HCT116 (cell line): ENCODE measurements at regions not wholly inside any gene's neighbourhood (a gene's known extent, or its start where the extent isn't known, plus 50 kb on each side); places are given as distances from the start of the nearest gene placed in this dataset.

Experiments
- ATAC-seq: fragments of 200-7000 bp; cut with Tn5 transposase; 2 replicates; pipeline ENCODE4 v1.9.1; 2020; ENCODE audit warnings: mild to moderate bottlenecking, moderate library complexity
- BruUV-seq: library from RNA; stranded (reverse); fragments of 400-500 nt; replicated peaks from 2 replicates; lab custom pipeline; 2021; lab: Mats Ljungman, UMichigan
- CTCF ChIA-PET: fragments of 300-600 bp; sonication (Branson Sonifier 250); formaldehyde crosslinking; loops from one replicate; lab custom pipeline; 2021; ENCODE audit warnings: antibody characterized with exemption; lab: Charles Lee
- POLR2A ChIA-PET: fragments of 300-600, 350-600 bp; sonication (Branson Sonifier 250); formaldehyde crosslinking; loops from one replicate; lab custom pipeline; 2021; ENCODE audit warnings: antibody characterized with exemption; lab: Charles Lee
- RAD21 ChIA-PET, 2 experiments: fragments of 300-600 bp; sonication (Branson Sonifier 250); formaldehyde crosslinking; loops; one replicate each; lab custom pipeline; 2023; ENCODE audit warnings: low total read pairs in 2 of 2; ENCODE audit not compliant: uncharacterized antibody in 2 of 2, unreplicated experiment in 2 of 2, low non-redundant PET in 1 of 2; lab: Charles Lee
- DNase-seq: peaks from one replicate; pipeline ENCODE4 v3.0.0-alpha.2; 2010; ENCODE audit warnings: low read depth, low spot score
- H2AFZ ChIP-seq: fragments of 200-600 bp; shearing (Covaris generic), sonication (generic); 2 replicates; pipeline ENCODE4 v1.6.1; 2017; ENCODE audit warnings: low read depth, mixed run types, mixed read lengths, antibody characterized with exemption, low read length; ENCODE audit not compliant: poor library complexity, severe bottlenecking
- H3K27ac ChIP-seq: 2 replicates; pipeline ENCODE4 v1.5.1; 2012; ENCODE audit warnings: low read depth, low read length
- H3K27me3 ChIP-seq: fragments of 200-600 bp; sonication (generic); 2 replicates; pipeline ENCODE4 v1.6.1; 2016; ENCODE audit warnings: mixed run types, low read length, mixed read lengths; ENCODE audit not compliant: insufficient read depth
- H3K36me3 ChIP-seq, 2 experiments: fragments of 200-500 bp in 1 of 2; fragments of 200-600 bp in 1 of 2; sonication (Bioruptor generic) in 1 of 2; sonication (generic) in 1 of 2; 2 replicates each; pipeline versions ENCODE4 v1.5.1 to v1.6.1; 2014 to 2016; ENCODE audit warnings: low read length in 2 of 2, inconsistent platforms in 1 of 2, mixed read lengths in 1 of 2, mixed run types in 1 of 2; ENCODE audit not compliant: insufficient read depth in 2 of 2, control insufficient read depth in 1 of 2
- H3K4me1 ChIP-seq, 2 experiments: fragments of 200-600 bp in 1 of 2; sonication (generic) in 1 of 2; 2 replicates each; pipeline versions ENCODE4 v1.5.1 to v1.6.1; 2012 to 2017; ENCODE audit warnings: low read length in 2 of 2, inconsistent platforms in 1 of 2, mild to moderate bottlenecking in 1 of 2, mixed read lengths in 1 of 2, mixed run types in 1 of 2, moderate library complexity in 1 of 2; ENCODE audit not compliant: insufficient read depth in 2 of 2, control insufficient read depth in 1 of 2
- H3K4me2 ChIP-seq: fragments of 200-600 bp; sonication (generic); 2 replicates; pipeline ENCODE4 v1.6.1; 2017; ENCODE audit warnings: mixed run types, low read length, mixed read lengths
- H3K4me3 ChIP-seq, 2 experiments: fragments of 200-600 bp in 1 of 2; sonication (generic) in 1 of 2; replicated peaks in 1 of 2; 2 replicates each; pipeline ENCODE4 v1.5.1; 2011 to 2016; ENCODE audit warnings: low read length in 2 of 2, control low read depth in 1 of 2, low read depth in 1 of 2, mild to moderate bottlenecking in 1 of 2, mixed read lengths in 1 of 2, mixed run types in 1 of 2
- H3K79me2 ChIP-seq: fragments of 200-600 bp; sonication (generic); 2 replicates; pipeline ENCODE4 v1.6.1; 2017; ENCODE audit warnings: mild to moderate bottlenecking, mixed run types, low read length, moderate library complexity, mixed read lengths; ENCODE audit not compliant: insufficient read depth
- H3K9ac ChIP-seq: fragments of 200-600 bp; sonication (generic); 2 replicates; pipeline ENCODE4 v1.6.1; 2016; ENCODE audit warnings: low read length, mixed read lengths
- H3K9me2 ChIP-seq: fragments of 200-600 bp; sonication (generic), shearing (Covaris generic); 2 replicates; pipeline ENCODE4 v1.6.1; 2017; ENCODE audit warnings: mixed run types, mild to moderate bottlenecking, moderate library complexity; ENCODE audit not compliant: insufficient read depth
- H3K9me3 ChIP-seq, 2 experiments: fragments of 200-500 bp in 1 of 2; fragments of 200-600 bp in 1 of 2; sonication (Bioruptor generic) in 1 of 2; sonication (generic) in 1 of 2; 2 replicates each; pipeline ENCODE4 v1.6.1; 2014 to 2017; ENCODE audit warnings: low read length in 2 of 2, mixed read lengths in 2 of 2, inconsistent platforms in 1 of 2, low read depth in 1 of 2, mild to moderate bottlenecking in 1 of 2, mixed run types in 1 of 2, moderate library complexity in 1 of 2; ENCODE audit not compliant: control insufficient read depth in 1 of 2, insufficient read depth in 1 of 2
- H4K20me1 ChIP-seq: fragments of 200-600 bp; sonication (generic), shearing (Covaris generic); 2 replicates; pipeline ENCODE4 v1.6.1; 2017; ENCODE audit warnings: mixed run types, mild to moderate bottlenecking, moderate library complexity; ENCODE audit not compliant: insufficient read depth
- CBX3 ChIP-seq: IDR thresholded peaks from 2 replicates; pipeline ENCODE4 v1.6.1; 2012; ENCODE audit warnings: low read depth
- CTCF ChIP-seq, 3 experiments: fragments of 200-600 bp in 1 of 3; sonication (generic) in 1 of 3; IDR thresholded peaks in 2 of 3; conservative IDR thresholded peaks in 1 of 3; 2 replicates each; pipeline ENCODE4 v1.5.1; 2012 to 2017; ENCODE audit warnings: low read depth in 2 of 3, low read length in 2 of 3, antibody characterized with exemption in 1 of 3, borderline replicate concordance in 1 of 3, control low read depth in 1 of 3, mild to moderate bottlenecking in 1 of 3, mixed read lengths in 1 of 3, mixed run types in 1 of 3, moderate library complexity in 1 of 3; ENCODE audit not compliant: insufficient read depth in 1 of 3
- EGR1 ChIP-seq: IDR thresholded peaks from 2 replicates; pipeline ENCODE4 v1.6.1; 2012; ENCODE audit warnings: low read depth
- ELF1 ChIP-seq: IDR thresholded peaks from 2 replicates; pipeline ENCODE4 v1.6.1; 2012; ENCODE audit warnings: low read depth, borderline replicate concordance
- JUND ChIP-seq: IDR thresholded peaks from 2 replicates; pipeline ENCODE4 v1.6.1; 2012
- MAX ChIP-seq: IDR thresholded peaks from 2 replicates; pipeline ENCODE4 v1.6.1; 2012
- POLR2A ChIP-seq: IDR thresholded peaks from 2 replicates; pipeline ENCODE4 v1.7.0; 2011; ENCODE audit warnings: borderline replicate concordance; ENCODE audit not compliant: insufficient read depth, insufficient read length; ENCODE audit errors: extremely low read depth
- POLR2AphosphoS5 ChIP-seq: IDR thresholded peaks from 2 replicates; pipeline ENCODE4 v1.6.1; 2011; ENCODE audit warnings: mild to moderate bottlenecking, low read depth, low read length, moderate library complexity
- SIN3A ChIP-seq: IDR thresholded peaks from 2 replicates; pipeline ENCODE4 v1.6.1; 2012; ENCODE audit warnings: low read depth
- TCF7L2 ChIP-seq: IDR thresholded peaks from 2 replicates; pipeline ENCODE4 v1.7.0; 2011; ENCODE audit warnings: borderline replicate concordance, inconsistent platforms; ENCODE audit not compliant: insufficient read depth, insufficient read length; ENCODE audit errors: extremely low read depth
- ZNF274 ChIP-seq: fragments of 200-500 bp; sonication (Bioruptor generic); IDR thresholded peaks from 2 replicates; pipeline ENCODE4 v1.6.1; 2014; ENCODE audit warnings: mild to moderate bottlenecking, low read depth, low read length, inconsistent platforms
- intact Hi-C: fragments of 100-400 bp; cut with micrococcal nuclease; formaldehyde crosslinking; loops from 2 replicates; pipeline ENCODE4 v1.10.0; 2022
- TF ChIP-seq, protein P1 (sequence below): IDR thresholded peaks from 2 replicates; pipeline ENCODE4 v1.6.1; 2011; ENCODE audit warnings: mild to moderate bottlenecking, low read length, moderate library complexity; ENCODE audit not compliant: insufficient replicate concordance; ENCODE audit errors: extremely low read depth
- TF ChIP-seq, protein P2 (sequence below): IDR thresholded peaks from 2 replicates; pipeline ENCODE4 v1.6.1; 2012; ENCODE audit warnings: low read depth

DNA sequence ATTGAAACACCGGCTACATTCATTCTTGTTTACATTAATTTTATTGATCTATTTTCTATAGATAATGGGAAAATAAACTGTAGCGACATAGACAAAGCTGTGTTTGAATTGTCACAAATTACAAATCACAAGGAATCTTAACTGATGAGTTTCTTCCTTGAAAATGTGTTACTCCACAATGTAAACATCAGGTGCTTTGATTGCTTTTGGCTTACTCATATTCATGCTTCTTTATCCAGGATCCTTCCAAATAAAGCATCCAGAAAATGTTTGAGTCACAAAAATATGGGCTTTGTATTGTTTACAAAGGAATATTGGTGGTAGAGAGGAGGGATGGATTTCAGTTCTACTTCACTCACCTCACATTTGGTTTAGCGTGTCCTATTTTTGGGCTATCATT, 64.0 kb downstream of the BMP2 start:
- no peak overlapping the region for H2AFZ ChIP-seq
- POLR2A ChIA-PET, result no interaction called here
- peaks cover 0 to 3% of the 10 kb centered on the region in 2 experiments; a peak in 1 of 4 replicates for H3K9me3 ChIP-seq
- no peak overlapping the region for H3K4me3 ChIP-seq
- H3K79me2 ChIP-seq, result no peaks in the 10 kb centered on the region
- H3K9me2 ChIP-seq, result no peaks in the 10 kb centered on the region
- intact Hi-C loops, result no loop called here
- no TSS peak for BruUV-seq
- RAD21 ChIA-PET, result no interaction called here
- H4K20me1 ChIP-seq, result no peaks in the 10 kb centered on the region
- H3K36me3 ChIP-seq, result no peaks in the 10 kb centered on the region
- no peaks in the 10 kb centered on the region for H3K27me3 ChIP-seq
- no peaks in the 10 kb centered on the region for H3K4me1 ChIP-seq
- H3K4me2 ChIP-seq, result no peak overlapping the region
- no peak overlapping the region for H3K9ac ChIP-seq
- no peak overlapping the region for H3K27ac ChIP-seq
- CTCF ChIA-PET, result no interaction called here
- ATAC-seq (no peak), DNase-seq (no peak)
- TF ChIP-seq POLR2AphosphoS5 (no peak), CTCF (IDR thresholded peaks at IDR 0.05 in 2 of 3, conservative IDR thresholded peaks at IDR 0.05 in 1 of 3; ENCODE audit: borderline replicate concordance in 1 of 3, insufficient read depth in 1 of 3, low read depth in 2 of 3, low read length in 2 of 3) (no peak), TCF7L2 (no peak), CBX3 (no peak), POLR2A (no peak), ZNF274 (no peak), JUND (no peak), EGR1 (no peak), MAX (no peak), ELF1 (no peak), SIN3A (no peak)
- TF ChIP-seq, protein P1, sequence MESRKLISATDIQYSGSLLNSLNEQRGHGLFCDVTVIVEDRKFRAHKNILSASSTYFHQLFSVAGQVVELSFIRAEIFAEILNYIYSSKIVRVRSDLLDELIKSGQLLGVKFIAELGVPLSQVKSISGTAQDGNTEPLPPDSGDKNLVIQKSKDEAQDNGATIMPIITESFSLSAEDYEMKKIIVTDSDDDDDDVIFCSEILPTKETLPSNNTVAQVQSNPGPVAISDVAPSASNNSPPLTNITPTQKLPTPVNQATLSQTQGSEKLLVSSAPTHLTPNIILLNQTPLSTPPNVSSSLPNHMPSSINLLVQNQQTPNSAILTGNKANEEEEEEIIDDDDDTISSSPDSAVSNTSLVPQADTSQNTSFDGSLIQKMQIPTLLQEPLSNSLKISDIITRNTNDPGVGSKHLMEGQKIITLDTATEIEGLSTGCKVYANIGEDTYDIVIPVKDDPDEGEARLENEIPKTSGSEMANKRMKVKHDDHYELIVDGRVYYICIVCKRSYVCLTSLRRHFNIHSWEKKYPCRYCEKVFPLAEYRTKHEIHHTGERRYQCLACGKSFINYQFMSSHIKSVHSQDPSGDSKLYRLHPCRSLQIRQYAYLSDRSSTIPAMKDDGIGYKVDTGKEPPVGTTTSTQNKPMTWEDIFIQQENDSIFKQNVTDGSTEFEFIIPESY, result no peak
- TF ChIP-seq, protein P2, sequence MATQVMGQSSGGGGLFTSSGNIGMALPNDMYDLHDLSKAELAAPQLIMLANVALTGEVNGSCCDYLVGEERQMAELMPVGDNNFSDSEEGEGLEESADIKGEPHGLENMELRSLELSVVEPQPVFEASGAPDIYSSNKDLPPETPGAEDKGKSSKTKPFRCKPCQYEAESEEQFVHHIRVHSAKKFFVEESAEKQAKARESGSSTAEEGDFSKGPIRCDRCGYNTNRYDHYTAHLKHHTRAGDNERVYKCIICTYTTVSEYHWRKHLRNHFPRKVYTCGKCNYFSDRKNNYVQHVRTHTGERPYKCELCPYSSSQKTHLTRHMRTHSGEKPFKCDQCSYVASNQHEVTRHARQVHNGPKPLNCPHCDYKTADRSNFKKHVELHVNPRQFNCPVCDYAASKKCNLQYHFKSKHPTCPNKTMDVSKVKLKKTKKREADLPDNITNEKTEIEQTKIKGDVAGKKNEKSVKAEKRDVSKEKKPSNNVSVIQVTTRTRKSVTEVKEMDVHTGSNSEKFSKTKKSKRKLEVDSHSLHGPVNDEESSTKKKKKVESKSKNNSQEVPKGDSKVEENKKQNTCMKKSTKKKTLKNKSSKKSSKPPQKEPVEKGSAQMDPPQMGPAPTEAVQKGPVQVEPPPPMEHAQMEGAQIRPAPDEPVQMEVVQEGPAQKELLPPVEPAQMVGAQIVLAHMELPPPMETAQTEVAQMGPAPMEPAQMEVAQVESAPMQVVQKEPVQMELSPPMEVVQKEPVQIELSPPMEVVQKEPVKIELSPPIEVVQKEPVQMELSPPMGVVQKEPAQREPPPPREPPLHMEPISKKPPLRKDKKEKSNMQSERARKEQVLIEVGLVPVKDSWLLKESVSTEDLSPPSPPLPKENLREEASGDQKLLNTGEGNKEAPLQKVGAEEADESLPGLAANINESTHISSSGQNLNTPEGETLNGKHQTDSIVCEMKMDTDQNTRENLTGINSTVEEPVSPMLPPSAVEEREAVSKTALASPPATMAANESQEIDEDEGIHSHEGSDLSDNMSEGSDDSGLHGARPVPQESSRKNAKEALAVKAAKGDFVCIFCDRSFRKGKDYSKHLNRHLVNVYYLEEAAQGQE, result no peak
- TF ChIP-seq, all 23 proteins: peak for 0
